C4-2B (cell line): ENCODE measurements at regions not wholly inside any gene's neighbourhood (a gene's known extent, or its start where the extent isn't known, plus 50 kb on each side); places are given as distances from the start of the nearest gene placed in this dataset.

Source experiments
- ZFX ChIP-seq: fragments of 450-650 bp; IDR thresholded peaks from 2 replicates; pipeline ENCODE4 v1.6.1; 2017
- TF ChIP-seq, protein P1 (sequence below): fragments of 450-650 bp; conservative IDR thresholded peaks from 2 replicates; pipeline ENCODE4 v1.5.1; 2017; ENCODE audit warnings: mild to moderate bottlenecking

- TF ChIP-seq, protein P1, sequence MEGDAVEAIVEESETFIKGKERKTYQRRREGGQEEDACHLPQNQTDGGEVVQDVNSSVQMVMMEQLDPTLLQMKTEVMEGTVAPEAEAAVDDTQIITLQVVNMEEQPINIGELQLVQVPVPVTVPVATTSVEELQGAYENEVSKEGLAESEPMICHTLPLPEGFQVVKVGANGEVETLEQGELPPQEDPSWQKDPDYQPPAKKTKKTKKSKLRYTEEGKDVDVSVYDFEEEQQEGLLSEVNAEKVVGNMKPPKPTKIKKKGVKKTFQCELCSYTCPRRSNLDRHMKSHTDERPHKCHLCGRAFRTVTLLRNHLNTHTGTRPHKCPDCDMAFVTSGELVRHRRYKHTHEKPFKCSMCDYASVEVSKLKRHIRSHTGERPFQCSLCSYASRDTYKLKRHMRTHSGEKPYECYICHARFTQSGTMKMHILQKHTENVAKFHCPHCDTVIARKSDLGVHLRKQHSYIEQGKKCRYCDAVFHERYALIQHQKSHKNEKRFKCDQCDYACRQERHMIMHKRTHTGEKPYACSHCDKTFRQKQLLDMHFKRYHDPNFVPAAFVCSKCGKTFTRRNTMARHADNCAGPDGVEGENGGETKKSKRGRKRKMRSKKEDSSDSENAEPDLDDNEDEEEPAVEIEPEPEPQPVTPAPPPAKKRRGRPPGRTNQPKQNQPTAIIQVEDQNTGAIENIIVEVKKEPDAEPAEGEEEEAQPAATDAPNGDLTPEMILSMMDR = no peak
- TF ChIP-seq ZFX = no peak
Observed at GRCh38 chr3:176505878-176506621, 691.2 kb downstream of the TBL1XR1 start.
